Endodermal cell (in vitro differentiated cells): ENCODE measurements at regions not wholly inside any gene's neighbourhood (a gene's known extent, or its start where the extent isn't known, plus 50 kb on each side); places are given as distances from the start of the nearest gene placed in this dataset.
A peak's percentile ranks its signal among the peaks of the same experiment; 100 is the strongest.

ENCODE experiments used
- DNase-seq: peaks from one replicate; pipeline ENCODE4 v3.0.0-alpha.2; 2017
- H3K27ac ChIP-seq: 2 replicates; pipeline ENCODE4 v1.5.1; 2013; ENCODE audit warnings: mild to moderate bottlenecking, low read depth, low read length, moderate library complexity
- H3K27me3 ChIP-seq: 2 replicates; pipeline ENCODE4 v1.6.1; 2013; ENCODE audit warnings: mild to moderate bottlenecking, low read length, moderate library complexity; ENCODE audit not compliant: insufficient read depth, control insufficient read depth, poor library complexity, severe bottlenecking
- H3K36me3 ChIP-seq: 2 replicates; pipeline ENCODE4 v1.7.0; 2013; ENCODE audit warnings: mild to moderate bottlenecking, low read length, moderate library complexity; ENCODE audit not compliant: control insufficient read depth, insufficient read depth
- H3K4me1 ChIP-seq: one replicate; pipeline ENCODE4 v1.7.0; 2013; ENCODE audit warnings: low read length; ENCODE audit not compliant: control insufficient read depth, insufficient read depth
- H3K4me3 ChIP-seq: 2 replicates; pipeline ENCODE4 v1.5.1; 2013; ENCODE audit warnings: mild to moderate bottlenecking, low read length, moderate library complexity
- H3K9ac ChIP-seq: 2 replicates; pipeline ENCODE4 v1.6.1; 2013; ENCODE audit warnings: mild to moderate bottlenecking, low read length, moderate library complexity; ENCODE audit not compliant: poor library complexity, severe bottlenecking; ENCODE audit errors: extremely low read depth
- H3K9me3 ChIP-seq: 2 replicates; pipeline ENCODE4 v1.6.1; 2013; ENCODE audit warnings: mild to moderate bottlenecking, low read length, moderate library complexity; ENCODE audit not compliant: control insufficient read depth
- H3K27ac Mint-ChIP-seq: 2 replicates; pipeline ENCODE4 v1.8.0; 2020; ENCODE audit warnings: mixed read lengths
- H3K27me3 Mint-ChIP-seq: 2 replicates; pipeline ENCODE4 v1.8.0; 2021; ENCODE audit warnings: mild to moderate bottlenecking, mixed read lengths; ENCODE audit not compliant: insufficient read depth
- H3K36me3 Mint-ChIP-seq: 2 replicates; pipeline ENCODE4 v1.8.0; 2020; ENCODE audit warnings: low read depth, mixed read lengths
- H3K4me1 Mint-ChIP-seq: 2 replicates; pipeline ENCODE4 v1.8.0; 2020; ENCODE audit warnings: mixed read lengths
- H3K4me3 Mint-ChIP-seq: 2 replicates; pipeline ENCODE4 v1.8.0; 2020; ENCODE audit warnings: mild to moderate bottlenecking, moderate library complexity, mixed read lengths
- H3K9me3 Mint-ChIP-seq: 2 replicates; pipeline ENCODE4 v1.8.0; 2020; ENCODE audit warnings: mild to moderate bottlenecking, mixed read lengths
- WGBS, 2 experiments: methylation state at CpG; one replicate each; pipeline versions ENCODE4 v1.1.5 to v1.1.7; 2013; ENCODE audit warnings: missing lambda C conversion rate in 2 of 2, mixed read lengths in 1 of 2; ENCODE audit not compliant: insufficient coverage in 1 of 2, insufficient read length in 1 of 2; 5-methylcytosine and 5-hydroxymethylcytosine counted together
- TF ChIP-seq, protein P1 (sequence below): fragments of 200-600 bp; sonication (generic); conservative IDR thresholded peaks from 2 replicates; pipeline ENCODE4 v1.5.0; 2021; ENCODE audit warnings: antibody characterized with exemption, mild to moderate bottlenecking

- H3K36me3 ChIP-seq, result no peaks in the 10 kb centered on the region
- no peak overlapping the region for H3K4me3 ChIP-seq
- no peak overlapping the region for H3K9ac ChIP-seq
- TF ChIP-seq, protein P1, sequence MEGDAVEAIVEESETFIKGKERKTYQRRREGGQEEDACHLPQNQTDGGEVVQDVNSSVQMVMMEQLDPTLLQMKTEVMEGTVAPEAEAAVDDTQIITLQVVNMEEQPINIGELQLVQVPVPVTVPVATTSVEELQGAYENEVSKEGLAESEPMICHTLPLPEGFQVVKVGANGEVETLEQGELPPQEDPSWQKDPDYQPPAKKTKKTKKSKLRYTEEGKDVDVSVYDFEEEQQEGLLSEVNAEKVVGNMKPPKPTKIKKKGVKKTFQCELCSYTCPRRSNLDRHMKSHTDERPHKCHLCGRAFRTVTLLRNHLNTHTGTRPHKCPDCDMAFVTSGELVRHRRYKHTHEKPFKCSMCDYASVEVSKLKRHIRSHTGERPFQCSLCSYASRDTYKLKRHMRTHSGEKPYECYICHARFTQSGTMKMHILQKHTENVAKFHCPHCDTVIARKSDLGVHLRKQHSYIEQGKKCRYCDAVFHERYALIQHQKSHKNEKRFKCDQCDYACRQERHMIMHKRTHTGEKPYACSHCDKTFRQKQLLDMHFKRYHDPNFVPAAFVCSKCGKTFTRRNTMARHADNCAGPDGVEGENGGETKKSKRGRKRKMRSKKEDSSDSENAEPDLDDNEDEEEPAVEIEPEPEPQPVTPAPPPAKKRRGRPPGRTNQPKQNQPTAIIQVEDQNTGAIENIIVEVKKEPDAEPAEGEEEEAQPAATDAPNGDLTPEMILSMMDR, result no peak
- peak; percentile 47 for DNase-seq
- no peaks in the 10 kb centered on the region for H3K27me3 Mint-ChIP-seq
- no peak overlapping the region for H3K4me3 Mint-ChIP-seq
- 92% methylated on average over 1 of the region's 1 CpG; no CpG with 5 or more reads in 1 of the 2 experiments for WGBS, 2 experiments
- no peak overlapping the region for H3K27ac Mint-ChIP-seq
- H3K36me3 Mint-ChIP-seq, result no peaks in the 10 kb centered on the region
- no peaks in the 10 kb centered on the region for H3K9me3 Mint-ChIP-seq
- no peaks in the 10 kb centered on the region for H3K27me3 ChIP-seq
- peaks cover 8% of the 10 kb centered on the region for H3K4me1 ChIP-seq
- H3K9me3 ChIP-seq, result no peaks in the 10 kb centered on the region
- no peak overlapping the region for H3K27ac ChIP-seq
- peaks cover 7% of the 10 kb centered on the region for H3K4me1 Mint-ChIP-seq
These were observed 305.8 kb upstream of the RSPO3 start for GRCh38 chr6:126812651-126813050.

DNA sequence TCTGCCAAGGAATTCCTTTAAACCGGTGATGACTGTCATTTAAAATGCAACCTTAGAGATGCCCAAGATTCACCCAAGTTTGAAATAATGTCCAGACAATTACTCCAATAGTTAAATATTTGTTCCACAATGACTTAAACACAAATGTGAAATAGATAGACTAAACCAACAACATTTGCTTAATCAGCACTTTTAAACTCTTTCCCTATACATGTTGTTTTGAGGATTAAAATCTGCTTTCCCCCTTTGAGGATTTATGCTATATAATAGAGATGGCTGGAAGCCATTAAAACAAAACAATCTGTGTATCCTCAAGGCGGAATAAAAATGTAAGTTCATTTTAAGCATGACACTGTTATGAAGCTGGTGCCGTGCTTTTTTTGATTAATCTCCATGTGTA lies 297.8 kb upstream of the RSPO3 start:
- Mint-ChIP-seq H3K36me3 (no peaks in the 10 kb centered on the region), H3K27me3 (no peaks in the 10 kb centered on the region), H3K27ac (no peak overlapping the region), H3K4me1 (peaks cover 15% of the 10 kb centered on the region), H3K9me3 (no peaks in the 10 kb centered on the region), H3K4me3 (no peak overlapping the region)
- 92 to 96% methylated on average over 2 to 3 of the region's 3 CpGs for whole genome bisulfite sequencing, 2 experiments
- Histone ChIP-seq H3K36me3 (no peaks in the 10 kb centered on the region), H3K4me3 (no peak overlapping the region), H3K27me3 (no peaks in the 10 kb centered on the region), H3K27ac (no peak overlapping the region), H3K9me3 (no peaks in the 10 kb centered on the region), H3K4me1 (peaks cover 3% of the 10 kb centered on the region), H3K9ac (no peak overlapping the region)
- TF ChIP-seq, protein P1, result no peak
- no peak for DNase-seq

DNA sequence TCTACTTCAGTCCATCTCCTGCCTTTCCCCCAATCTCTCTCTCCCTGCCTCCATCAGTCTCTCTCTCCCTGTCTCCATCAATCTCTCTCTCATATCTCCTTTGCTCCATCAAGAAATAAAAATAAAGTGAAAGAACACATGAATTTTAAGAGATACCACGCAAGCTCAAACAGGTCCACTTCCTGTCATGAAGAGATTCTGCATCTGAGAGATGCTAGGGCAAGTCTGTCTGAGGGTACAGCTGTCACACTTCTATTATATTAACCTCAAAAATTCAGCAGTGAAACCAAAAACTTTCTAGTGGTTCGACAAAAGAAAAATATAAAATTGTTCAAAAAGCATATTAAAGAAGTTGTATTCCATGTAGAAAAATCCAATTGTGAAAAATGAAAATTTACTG lies 296.8 kb upstream of the RSPO3 start:
- no peaks in the 10 kb centered on the region for H3K36me3 Mint-ChIP-seq

More for the DNA sequence above, 296.8 kb upstream of the RSPO3 start:
- DNase-seq, result no peak
- H3K9me3 ChIP-seq, result no peaks in the 10 kb centered on the region
- no peaks in the 10 kb centered on the region for H3K36me3 ChIP-seq
- TF ChIP-seq, protein P1, result no peak
- no peak overlapping the region for H3K4me3 ChIP-seq
- Mint-ChIP-seq H3K9me3 (no peaks in the 10 kb centered on the region), H3K27ac (no peak overlapping the region), H3K4me3 (no peak overlapping the region), H3K27me3 (no peaks in the 10 kb centered on the region), H3K4me1 (peaks cover 15% of the 10 kb centered on the region)
- H3K9ac ChIP-seq, result no peak overlapping the region
- no peaks in the 10 kb centered on the region for H3K27me3 ChIP-seq
- H3K27ac ChIP-seq, result no peak overlapping the region
- H3K4me1 ChIP-seq, result peaks cover 3% of the 10 kb centered on the region
- WGBS, 2 experiments, result 95 to 100% methylated on average over 1 to 2 of the region's 2 CpGs
